Caco-2 (cell line): ENCODE measurements at regions not wholly inside any gene's neighbourhood (a gene's known extent, or its start where the extent isn't known, plus 50 kb on each side); places are given as distances from the start of the nearest gene placed in this dataset.

Source experiments
- BruUV-seq: library from RNA; stranded (reverse); fragments of 400-500 nt; replicated peaks from 2 replicates; lab custom pipeline; 2021; lab: Mats Ljungman, UMichigan
- CTCF ChIA-PET: fragments of 300-600 bp; sonication (Branson Sonifier 250); formaldehyde crosslinking; loops from one replicate; lab custom pipeline; 2022; ENCODE audit warnings: antibody characterized with exemption; lab: Charles Lee
- POLR2A ChIA-PET: fragments of 300-600 bp; sonication (Branson Sonifier 250); formaldehyde crosslinking; loops from one replicate; lab custom pipeline; 2022; ENCODE audit warnings: antibody characterized with exemption; lab: Charles Lee
- DNase-seq, 2 experiments: peaks; one replicate each; pipeline versions ENCODE4 v3.0.0 to v3.0.0-alpha.2; 2020 to 2022
- H3K27me3 ChIP-seq: replicated peaks from 2 replicates; pipeline ENCODE4 v1.6.0; 2011; ENCODE audit warnings: low read length; ENCODE audit not compliant: control insufficient read depth, insufficient read depth
- H3K36me3 ChIP-seq: 2 replicates; pipeline ENCODE4 v1.5.1; 2011; ENCODE audit warnings: low read length; ENCODE audit not compliant: control insufficient read depth, insufficient read depth
- H3K4me1 ChIP-seq: fragments of 250-450 bp; sonication (Bioruptor Pico); 2 replicates; pipeline ENCODE4 v1.5.1; 2020; ENCODE audit warnings: mild to moderate bottlenecking
- H3K4me3 ChIP-seq: 2 replicates; pipeline ENCODE4 v1.5.1; 2011; ENCODE audit warnings: low read depth, mild to moderate bottlenecking, control low read depth, low read length
- H3K9me3 ChIP-seq: fragments of 250-450 bp; sonication (Bioruptor Pico); 2 replicates; pipeline ENCODE4 v1.5.1; 2020; ENCODE audit warnings: mild to moderate bottlenecking, moderate library complexity
- H3K27ac Mint-ChIP-seq: one replicate; pipeline ENCODE4 v1.8.0; 2022; ENCODE audit warnings: mixed read lengths; ENCODE audit not compliant: unreplicated experiment
- H3K27me3 Mint-ChIP-seq: one replicate; pipeline ENCODE4 v1.8.0; 2022; ENCODE audit warnings: mixed read lengths; ENCODE audit not compliant: insufficient read depth, unreplicated experiment
- H3K36me3 Mint-ChIP-seq: one replicate; pipeline ENCODE4 v1.8.0; 2022; ENCODE audit warnings: mild to moderate bottlenecking, mixed read lengths; ENCODE audit not compliant: insufficient read depth, unreplicated experiment
- H3K4me1 Mint-ChIP-seq: one replicate; pipeline ENCODE4 v1.8.0; 2022; ENCODE audit warnings: low read depth, mixed read lengths; ENCODE audit not compliant: unreplicated experiment
- H3K4me3 Mint-ChIP-seq: one replicate; pipeline ENCODE4 v1.8.0; 2022; ENCODE audit warnings: mild to moderate bottlenecking, moderate library complexity, mixed read lengths; ENCODE audit not compliant: unreplicated experiment
- H3K9me3 Mint-ChIP-seq: one replicate; pipeline ENCODE4 v1.8.0; 2022; ENCODE audit warnings: mixed read lengths; ENCODE audit not compliant: unreplicated experiment
- intact Hi-C: fragments of 100-400 bp; cut with micrococcal nuclease; formaldehyde crosslinking; loops from one replicate; pipeline ENCODE4 v1.10.0; 2022; ENCODE audit not compliant: unreplicated experiment
- TF ChIP-seq, protein P1 (sequence below), 2 experiments: fragments of 200-600 bp in 1 of 2; IDR thresholded peaks; 1 replicate in 1 of 2; 2 replicates in 1 of 2; pipeline versions ENCODE4 v1.5.1 to v1.8.0; 2011 to 2022; ENCODE audit warnings: antibody characterized with exemption in 1 of 2, control low read depth in 1 of 2, inconsistent platforms in 1 of 2, low read depth in 1 of 2, low read length in 1 of 2, mild to moderate bottlenecking in 1 of 2, moderate library complexity in 1 of 2; ENCODE audit not compliant: insufficient read depth in 1 of 2, severe bottlenecking in 1 of 2, unreplicated experiment in 1 of 2

DNA sequence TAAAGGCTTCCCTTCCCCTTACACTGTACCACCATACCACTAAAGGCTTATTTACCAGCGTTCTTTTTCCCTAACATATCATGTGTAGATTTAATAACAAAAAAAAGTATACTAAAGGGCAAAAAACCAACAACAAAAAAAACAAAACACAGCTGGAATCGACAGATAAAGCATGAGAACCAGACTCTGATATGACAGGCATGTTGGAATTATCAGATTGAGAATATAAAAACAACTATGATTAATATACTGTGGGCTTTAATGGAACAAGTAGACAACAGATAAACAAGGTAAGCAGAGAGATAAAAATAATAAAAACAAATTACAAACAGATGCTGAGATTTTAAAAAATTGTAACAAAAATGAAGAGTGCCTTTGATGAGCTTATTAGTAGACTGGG lies 754.1 kb upstream of the MDGA2 start:
- H3K4me1 ChIP-seq = no peaks in the 10 kb centered on the region
- no TSS peak for BruUV-seq
- no peak for DNase-seq
- CTCF ChIA-PET = no interaction called here
- Mint-ChIP-seq H3K27ac (no peak overlapping the region), H3K4me1 (no peaks in the 10 kb centered on the region), H3K27me3 (no peaks in the 10 kb centered on the region), H3K4me3 (no peak overlapping the region), H3K9me3 (no peaks in the 10 kb centered on the region), H3K36me3 (no peaks in the 10 kb centered on the region)
- H3K36me3 ChIP-seq = no peaks in the 10 kb centered on the region
- intact Hi-C loops = no loop called here
- H3K9me3 ChIP-seq = no peaks in the 10 kb centered on the region
- H3K27me3 ChIP-seq = no peaks in the 10 kb centered on the region
- TF ChIP-seq, protein P1, sequence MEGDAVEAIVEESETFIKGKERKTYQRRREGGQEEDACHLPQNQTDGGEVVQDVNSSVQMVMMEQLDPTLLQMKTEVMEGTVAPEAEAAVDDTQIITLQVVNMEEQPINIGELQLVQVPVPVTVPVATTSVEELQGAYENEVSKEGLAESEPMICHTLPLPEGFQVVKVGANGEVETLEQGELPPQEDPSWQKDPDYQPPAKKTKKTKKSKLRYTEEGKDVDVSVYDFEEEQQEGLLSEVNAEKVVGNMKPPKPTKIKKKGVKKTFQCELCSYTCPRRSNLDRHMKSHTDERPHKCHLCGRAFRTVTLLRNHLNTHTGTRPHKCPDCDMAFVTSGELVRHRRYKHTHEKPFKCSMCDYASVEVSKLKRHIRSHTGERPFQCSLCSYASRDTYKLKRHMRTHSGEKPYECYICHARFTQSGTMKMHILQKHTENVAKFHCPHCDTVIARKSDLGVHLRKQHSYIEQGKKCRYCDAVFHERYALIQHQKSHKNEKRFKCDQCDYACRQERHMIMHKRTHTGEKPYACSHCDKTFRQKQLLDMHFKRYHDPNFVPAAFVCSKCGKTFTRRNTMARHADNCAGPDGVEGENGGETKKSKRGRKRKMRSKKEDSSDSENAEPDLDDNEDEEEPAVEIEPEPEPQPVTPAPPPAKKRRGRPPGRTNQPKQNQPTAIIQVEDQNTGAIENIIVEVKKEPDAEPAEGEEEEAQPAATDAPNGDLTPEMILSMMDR (IDR thresholded peaks at IDR 0.05; ENCODE audit: insufficient read depth in 1 of 2, low read depth in 1 of 2, low read length in 1 of 2, severe bottlenecking in 1 of 2, unreplicated experiment in 1 of 2) = no peak
- POLR2A ChIA-PET = no interaction called here
- no peak overlapping the region for H3K4me3 ChIP-seq

DNA sequence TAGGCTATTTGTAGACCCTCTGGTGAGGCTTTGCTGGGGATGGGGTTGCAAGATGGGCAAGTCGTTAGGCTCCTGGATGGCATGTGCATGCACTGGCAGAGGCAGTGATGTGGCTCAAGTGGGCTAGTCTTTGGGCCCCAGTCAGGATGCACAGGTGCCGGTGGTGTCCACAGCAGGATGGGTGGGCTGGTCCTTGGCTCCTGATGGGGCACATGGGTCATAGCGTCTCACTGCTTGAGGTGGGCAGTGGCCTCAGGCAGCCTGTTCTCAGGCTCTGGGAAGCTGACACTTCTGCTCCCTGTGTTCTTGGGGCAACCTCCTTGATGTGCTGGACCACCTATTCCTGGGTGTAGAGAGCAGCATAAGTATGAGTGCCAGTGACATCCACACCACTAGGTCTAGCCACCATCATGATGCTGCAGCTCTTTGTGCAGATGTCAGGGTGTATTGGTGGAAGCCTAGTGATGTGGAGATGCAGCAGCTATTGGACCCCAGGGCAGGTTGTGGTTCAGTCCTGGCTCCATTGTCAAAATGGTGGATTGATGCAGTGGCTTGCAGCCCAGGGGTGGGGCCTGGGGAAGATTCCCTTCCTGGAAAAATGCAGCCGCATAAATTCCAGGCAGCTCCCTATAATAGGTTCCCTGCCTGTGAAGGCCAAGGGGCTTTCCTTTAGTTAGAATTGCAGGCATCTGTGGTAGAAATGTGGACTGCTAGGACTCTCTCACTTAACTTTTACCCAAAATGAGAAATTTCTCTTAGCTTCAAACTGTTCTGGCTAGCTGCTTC lies 742.5 kb upstream of the MDGA2 start:
- intact Hi-C loops = no loop called here
- peaks cover 32% of the 10 kb centered on the region for H3K9me3 Mint-ChIP-seq
- H3K9me3 ChIP-seq = no peaks in the 10 kb centered on the region
- no peaks in the 10 kb centered on the region for H3K27me3 Mint-ChIP-seq
- no peak overlapping the region for H3K4me3 Mint-ChIP-seq
- no TSS peak for BruUV-seq
- ChIA-PET CTCF (no interaction called here), POLR2A (no interaction called here)
- no peaks in the 10 kb centered on the region for H3K36me3 ChIP-seq
- no peaks in the 10 kb centered on the region for H3K27me3 ChIP-seq
- H3K4me3 ChIP-seq = no peak overlapping the region
- H3K4me1 Mint-ChIP-seq = no peaks in the 10 kb centered on the region
- H3K4me1 ChIP-seq = no peaks in the 10 kb centered on the region
- TF ChIP-seq, protein P1 (IDR thresholded peaks at IDR 0.05; ENCODE audit: insufficient read depth in 1 of 2, low read depth in 1 of 2, low read length in 1 of 2, severe bottlenecking in 1 of 2, unreplicated experiment in 1 of 2) = no peak
- no peak overlapping the region for H3K27ac Mint-ChIP-seq
- no peak for DNase-seq
- no peaks in the 10 kb centered on the region for H3K36me3 Mint-ChIP-seq

DNA sequence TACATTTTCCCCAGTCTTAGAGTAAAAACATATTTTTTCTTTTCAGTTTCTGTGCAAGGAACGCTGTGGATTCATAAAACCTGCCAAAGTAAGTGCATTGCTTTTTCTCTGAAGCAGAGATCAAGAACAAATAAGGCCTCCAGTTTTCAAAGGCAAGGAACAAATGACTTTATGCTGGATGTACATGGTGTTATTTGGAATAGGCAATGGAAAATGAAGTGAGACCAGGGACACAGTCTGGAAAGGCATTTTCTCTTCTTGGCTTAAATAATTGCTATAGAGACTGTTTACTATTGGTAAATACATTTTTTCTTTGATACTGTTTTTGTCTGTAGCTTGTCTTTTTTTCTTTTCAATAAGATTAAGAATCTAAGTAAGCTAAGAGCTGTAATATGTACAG lies 725.9 kb upstream of the MDGA2 start:
- Histone ChIP-seq H3K36me3 (no peaks in the 10 kb centered on the region), H3K4me3 (no peak overlapping the region), H3K27me3 (no peaks in the 10 kb centered on the region), H3K9me3 (no peaks in the 10 kb centered on the region), H3K4me1 (no peaks in the 10 kb centered on the region)
- H3K27ac Mint-ChIP-seq = no peak overlapping the region
- no peak overlapping the region for H3K4me3 Mint-ChIP-seq
- ChIA-PET POLR2A (no interaction called here), CTCF (no interaction called here)
- H3K9me3 Mint-ChIP-seq = no peaks in the 10 kb centered on the region
- H3K36me3 Mint-ChIP-seq = no peaks in the 10 kb centered on the region
- no peaks in the 10 kb centered on the region for H3K4me1 Mint-ChIP-seq
- intact Hi-C loops = no loop called here
- no TSS peak for BruUV-seq
- no peak for DNase-seq
- TF ChIP-seq, protein P1 (IDR thresholded peaks at IDR 0.05; ENCODE audit: insufficient read depth in 1 of 2, low read depth in 1 of 2, low read length in 1 of 2, severe bottlenecking in 1 of 2, unreplicated experiment in 1 of 2) = no peak
- no peaks in the 10 kb centered on the region for H3K27me3 Mint-ChIP-seq
